HG03159 (cell line): ENCODE measurements at regions not wholly inside any gene's neighbourhood (a gene's known extent, or its start where the extent isn't known, plus 50 kb on each side); places are given as distances from the start of the nearest gene placed in this dataset.

Experiments used
- ATAC-seq: cut with Tn5 transposase; IDR thresholded peaks from one replicate; pipeline ENCODE4 v1.9.1; 2021; ENCODE audit warnings: mild to moderate bottlenecking, moderate library complexity; ENCODE audit not compliant: unreplicated experiment

DNA sequence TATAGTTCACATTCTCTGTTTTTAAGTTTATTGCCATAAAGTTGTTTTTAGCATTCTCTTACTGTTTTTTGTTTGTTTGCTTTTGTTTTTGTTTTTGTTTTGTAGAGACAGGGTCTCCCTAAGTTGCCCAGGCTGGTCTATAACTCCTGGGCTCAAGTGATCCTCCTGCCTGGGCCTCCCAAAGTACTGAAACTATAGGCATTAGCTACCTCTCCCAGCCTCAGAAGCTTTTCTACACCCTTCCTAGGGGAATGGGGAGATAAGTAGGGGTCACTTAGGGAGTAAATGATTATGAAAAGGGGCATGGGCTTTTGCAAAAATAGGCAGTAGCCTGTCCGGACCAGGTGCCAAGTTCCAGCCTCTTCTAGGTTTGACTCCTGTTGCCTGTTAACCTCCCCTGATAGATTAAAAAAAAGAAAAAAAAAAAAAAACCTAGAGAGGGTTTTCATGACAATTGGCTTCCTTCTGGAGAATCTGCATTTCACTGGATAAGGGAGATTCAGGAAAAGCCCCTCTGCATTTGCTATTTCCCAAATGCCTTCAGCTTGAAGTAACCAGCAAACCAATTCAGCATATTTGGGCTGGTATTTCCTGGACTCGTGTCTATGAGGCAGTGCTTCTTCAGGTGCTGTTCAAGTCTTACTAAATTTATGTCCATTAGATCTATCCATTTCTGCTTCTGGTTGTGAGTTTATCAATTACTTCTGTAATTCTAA, 216.8 kb downstream of the TM9SF2 start:
- ATAC-seq = no peak

DNA sequence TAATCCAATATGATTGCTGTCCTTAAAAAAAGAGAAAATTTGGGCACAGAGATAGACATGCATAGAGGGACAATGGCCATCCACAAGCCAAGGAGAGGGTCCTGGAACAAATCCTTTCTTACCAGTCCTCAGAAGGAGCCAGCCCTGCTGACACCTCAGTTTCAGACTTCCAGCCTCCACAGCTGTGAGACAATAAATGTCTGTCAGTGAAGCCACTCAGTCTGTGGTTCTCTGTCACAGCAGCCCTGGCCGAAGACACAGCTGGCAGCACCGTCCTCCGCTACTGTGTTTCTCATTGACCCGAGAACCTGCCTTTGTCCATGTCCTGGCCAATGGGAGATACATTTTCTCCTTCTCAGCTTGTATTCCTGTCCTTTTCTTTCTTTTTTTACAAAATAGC, 207.9 kb downstream of the TM9SF2 start:
- ATAC-seq = no peak

DNA sequence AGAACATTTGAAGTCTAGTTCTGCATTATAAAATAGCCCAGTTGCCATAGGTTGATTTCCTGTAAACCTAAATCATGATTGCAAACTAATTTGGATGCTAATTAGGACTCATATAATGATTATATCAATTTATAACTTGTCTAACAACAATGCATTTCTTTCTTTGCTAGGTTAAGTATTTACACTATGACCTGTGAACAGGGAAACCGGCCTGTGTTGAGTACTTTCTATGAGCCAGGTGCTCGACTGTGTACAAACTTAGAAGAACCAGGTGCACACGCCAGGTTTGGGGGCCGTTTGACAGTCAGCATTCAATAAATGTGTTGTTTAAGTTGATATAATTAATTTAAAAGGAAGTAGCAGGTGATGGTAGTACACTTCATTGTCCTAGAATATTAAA, 203.1 kb downstream of the TM9SF2 start:
- no peak for ATAC-seq

DNA sequence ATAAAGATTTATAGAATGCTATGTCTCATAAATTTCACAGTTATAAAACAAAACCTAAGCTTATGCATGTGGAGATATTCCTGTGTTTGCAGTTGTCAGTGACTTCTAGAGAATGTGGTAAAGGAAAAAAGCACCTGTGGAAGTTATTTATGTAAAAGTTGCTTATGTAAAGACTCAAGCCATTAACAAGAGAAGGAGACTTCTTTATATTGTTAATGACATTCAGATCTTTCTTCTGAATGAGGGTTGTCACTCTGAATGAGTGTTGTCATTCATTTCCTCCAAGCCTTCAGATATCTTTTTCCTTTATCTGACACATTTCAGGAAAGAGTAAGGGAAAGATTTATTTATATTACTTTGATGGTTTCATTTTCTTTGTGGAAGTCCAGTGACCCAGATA, 202.6 kb downstream of the TM9SF2 start:
- ATAC-seq = no peak

DNA sequence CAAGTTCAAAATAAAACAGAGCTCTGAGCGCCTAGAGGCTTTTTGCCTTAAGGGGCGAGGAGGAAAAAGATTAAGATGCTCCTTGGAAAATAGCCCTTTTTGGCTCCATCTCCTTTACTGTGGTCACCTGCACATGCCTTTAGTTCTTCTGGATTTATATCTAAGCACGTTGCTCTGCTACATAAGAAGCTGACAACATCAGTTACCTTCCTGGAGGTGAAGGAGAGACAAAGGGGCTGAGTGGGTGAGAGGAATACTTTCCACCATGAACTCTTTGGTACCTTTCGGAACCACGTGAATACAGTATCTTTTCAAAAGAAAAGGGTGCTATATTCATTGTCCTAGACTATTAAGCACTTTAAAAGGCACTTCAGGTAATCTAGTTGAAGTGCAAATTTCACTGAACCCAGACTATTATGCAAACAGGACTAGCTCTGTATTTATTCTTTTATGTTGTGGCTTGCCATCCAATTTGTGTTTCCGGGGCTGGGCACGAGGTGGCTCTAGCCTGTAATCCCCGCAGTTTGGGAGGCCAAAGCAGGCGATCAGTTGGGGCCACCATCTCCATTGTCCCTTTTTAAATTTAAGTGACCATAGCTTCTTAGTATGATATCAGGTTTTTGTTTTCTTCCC, 201.5 kb downstream of the TM9SF2 start:
- no peak for ATAC-seq

DNA sequence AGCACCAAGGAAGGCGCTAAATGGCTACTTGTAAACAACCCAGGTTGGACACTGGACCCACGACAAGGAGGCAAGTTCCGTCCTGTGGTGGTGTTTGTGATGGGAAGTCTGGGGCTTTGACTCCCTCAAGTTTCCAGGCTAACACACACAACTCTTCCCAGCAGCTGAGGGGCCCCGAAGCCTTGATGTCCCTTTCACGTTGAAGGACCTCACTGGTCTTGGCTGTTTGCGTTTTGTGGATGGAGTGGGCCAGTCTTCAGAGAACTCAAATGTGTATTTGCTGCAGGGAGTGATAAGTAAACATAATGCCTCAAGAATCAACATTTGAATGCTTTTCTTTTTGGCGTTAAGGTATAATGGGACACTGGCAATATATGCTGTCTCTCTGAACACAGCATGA, 199.2 kb downstream of the TM9SF2 start:
- ATAC-seq = no peak

DNA sequence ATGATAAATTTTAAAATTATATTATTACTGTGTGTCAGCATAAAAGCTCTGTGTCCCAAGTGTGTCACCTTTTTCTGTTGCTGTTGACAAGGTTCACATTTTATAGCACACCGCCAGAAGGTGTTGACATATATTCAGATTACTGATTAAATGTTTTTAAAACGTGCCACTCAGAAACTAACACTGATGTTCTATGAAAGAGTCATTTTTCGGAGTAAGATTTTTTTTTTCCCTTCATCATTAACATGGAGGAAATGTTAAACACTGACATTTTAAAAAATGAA, 197.5 kb downstream of the TM9SF2 start:
- no peak for ATAC-seq

DNA sequence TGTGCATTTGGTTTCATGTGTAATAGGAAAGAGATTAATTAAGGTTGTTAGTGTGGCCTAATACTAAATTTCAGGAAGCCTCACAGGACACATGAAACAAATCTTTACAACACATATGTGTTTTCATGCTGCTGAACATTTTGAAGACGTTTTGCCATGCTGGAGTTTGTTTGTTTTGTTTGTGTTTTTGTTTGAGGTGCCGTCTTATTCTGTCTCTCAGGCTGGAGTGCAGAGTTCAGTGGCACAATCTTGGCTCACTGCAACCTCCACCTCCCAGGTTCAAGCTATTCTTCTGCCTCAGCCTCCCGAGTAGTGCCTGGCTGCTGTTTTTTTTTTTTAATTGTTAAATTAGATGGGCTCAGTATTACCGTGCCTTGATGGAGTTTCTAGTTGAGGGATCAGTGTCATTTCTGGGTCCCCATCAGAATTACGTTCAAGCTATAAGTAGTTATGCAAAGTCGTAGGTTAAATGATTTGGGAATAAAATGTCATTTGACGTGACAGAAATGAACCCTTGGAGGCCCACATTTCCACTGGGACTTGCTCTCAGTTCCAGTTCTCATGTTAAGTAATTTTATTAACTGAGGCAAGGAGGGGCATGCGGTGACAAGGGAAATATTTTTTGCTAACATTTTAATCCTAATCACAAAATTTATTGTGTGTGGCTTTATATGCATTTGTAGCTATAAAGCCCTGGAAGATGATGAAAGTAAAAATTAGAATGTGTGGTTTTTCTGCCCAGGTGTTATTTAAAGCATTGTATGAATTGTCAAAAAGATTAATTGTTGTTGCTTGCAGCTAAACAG, 196.9 kb downstream of the TM9SF2 start:
- no peak for ATAC-seq

DNA sequence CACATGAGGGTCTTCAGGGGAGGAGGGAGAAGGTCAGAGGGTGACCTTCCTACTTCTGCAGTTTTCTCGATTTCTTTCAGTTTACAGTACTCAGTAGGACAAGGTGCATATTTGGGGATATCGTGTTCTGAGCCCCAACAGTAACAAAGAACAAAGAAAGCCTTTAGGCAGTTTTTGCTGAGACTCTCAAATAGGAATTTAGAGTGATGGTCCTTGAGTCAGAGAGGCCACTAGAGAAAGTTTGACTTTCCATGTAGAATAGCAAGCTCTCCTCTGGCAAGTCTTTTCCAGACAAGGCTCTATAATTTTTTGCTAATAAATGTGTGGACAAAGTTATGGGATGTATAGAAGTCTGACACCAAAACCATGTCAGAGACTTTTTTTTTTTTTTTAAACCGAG, 194.6 kb downstream of the TM9SF2 start:
- no peak for ATAC-seq

DNA sequence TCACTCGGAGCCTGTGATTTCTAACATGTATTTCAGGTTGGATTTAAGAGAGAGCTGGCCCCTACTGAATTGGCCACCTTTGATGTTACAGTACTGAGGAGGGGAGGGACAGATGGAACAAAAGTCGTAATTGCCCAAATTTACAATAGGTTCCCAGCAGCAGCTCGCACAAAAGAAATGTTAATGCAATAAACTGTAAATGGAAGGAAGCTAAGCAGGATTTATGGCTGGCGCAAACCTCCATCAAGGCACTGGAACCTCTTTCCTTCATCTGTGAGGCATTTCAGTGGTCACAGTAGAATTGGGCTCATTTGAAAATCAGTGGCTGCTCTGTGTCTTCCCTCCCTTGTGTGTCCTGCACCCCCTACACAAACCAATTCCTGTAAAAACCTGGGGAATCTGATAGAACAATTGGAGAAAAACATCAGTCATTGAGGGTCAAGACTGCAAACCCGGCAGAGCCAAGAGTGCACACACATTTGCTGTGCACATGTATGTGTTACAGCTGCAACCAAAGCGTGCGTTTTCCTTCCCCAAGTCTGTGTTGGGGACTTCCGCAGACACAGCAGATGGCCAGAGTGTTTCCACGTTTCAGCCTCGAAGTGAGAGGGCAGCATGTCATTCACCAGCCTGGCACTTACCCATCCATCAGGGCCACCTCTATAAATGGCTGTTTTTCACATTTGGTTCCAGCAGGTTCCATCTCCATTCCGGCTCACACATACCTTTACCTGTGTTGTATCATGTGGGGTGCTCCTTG, 192.8 kb downstream of the TM9SF2 start:
- no peak for ATAC-seq

DNA sequence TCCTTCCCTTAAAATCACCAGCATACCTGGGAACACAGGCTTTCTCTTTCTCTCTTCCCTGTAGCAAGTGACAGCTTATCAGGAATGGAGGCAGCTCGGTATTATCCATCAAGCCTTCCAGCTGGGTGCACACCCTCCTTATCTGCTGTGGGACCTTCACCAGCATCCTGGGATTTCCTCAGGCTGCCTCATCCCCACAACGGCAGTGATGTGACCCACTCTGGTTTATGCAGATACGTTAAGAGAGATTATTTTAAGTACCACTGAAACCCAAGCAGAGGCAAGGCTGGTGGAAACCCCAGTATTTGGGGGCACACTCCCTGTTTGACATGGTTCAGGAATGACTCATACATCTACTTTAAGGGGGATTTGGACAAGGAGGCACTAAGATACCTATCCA, 192.1 kb downstream of the TM9SF2 start:
- ATAC-seq = no peak

DNA sequence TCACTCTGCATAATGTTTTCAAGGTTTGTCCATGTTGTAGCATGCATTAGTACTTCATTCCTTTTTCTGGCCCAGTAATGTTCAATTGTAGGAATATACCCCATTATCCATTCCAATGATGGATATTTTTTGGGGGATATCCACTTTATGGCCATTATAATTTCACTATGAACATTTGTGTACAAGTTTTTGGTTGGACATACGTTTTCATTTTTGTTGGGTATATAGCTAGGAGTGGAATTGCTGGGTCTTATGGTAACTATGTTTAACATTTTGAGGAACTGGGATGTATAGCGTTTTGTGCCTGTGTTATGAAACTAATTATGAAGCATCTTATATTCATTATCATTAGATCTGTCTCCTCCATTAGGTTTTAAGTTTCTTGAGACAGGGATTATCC, 191.6 kb downstream of the TM9SF2 start:
- ATAC-seq = no peak

DNA sequence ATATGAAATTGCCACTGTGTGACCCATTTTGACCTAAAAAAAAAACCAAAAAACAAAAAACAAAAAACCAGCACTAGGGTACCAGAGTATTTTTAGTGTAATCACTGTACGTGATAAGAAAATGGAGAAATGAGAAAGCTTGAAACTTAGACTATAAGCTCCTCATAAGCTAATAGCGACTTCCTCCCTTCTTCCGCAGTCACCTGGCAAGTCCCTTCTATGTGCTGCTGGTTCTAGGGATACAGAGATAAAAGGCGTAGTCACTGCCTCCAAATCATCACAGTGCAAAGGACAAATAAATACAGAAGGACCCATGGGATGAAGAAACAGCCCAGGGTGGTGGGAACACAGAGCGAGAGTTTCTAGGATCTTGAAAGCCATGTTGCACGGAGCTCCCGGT, 190.3 kb downstream of the TM9SF2 start:
- no peak for ATAC-seq

DNA sequence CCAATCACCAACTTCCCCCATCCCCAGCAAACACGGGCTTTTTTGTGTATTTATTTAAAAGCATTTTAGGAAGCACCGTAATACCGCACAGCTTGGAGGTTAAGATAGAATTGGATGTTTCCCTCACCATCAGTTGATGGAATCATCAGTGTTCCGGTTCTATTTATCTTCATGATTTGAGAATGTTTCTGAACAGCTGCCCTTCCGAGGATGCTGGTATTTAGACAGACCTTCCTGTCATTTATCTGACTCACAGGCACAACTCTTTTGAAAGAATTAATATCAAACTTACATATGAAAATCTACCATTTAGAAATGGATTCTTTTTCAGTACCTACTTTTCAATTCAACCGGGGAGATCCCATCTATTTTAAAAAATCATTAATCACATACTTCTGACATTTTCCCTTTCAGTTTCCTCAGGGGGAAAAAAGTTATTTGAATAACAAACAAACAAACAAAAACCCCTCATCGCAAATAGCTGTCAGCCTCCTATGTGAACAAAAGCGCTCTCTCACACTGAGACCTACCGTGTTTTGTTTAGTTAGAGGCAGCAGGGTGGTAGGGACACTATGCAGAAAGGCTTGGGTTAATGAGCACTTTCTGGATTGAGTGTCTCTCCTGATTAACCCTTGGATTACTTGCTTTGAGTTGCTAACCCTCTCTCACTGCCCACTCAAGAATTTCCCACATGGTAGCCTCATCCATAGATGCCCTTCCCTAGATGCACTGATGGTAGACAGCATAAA, 189.3 kb downstream of the TM9SF2 start:
- ATAC-seq = no peak

DNA sequence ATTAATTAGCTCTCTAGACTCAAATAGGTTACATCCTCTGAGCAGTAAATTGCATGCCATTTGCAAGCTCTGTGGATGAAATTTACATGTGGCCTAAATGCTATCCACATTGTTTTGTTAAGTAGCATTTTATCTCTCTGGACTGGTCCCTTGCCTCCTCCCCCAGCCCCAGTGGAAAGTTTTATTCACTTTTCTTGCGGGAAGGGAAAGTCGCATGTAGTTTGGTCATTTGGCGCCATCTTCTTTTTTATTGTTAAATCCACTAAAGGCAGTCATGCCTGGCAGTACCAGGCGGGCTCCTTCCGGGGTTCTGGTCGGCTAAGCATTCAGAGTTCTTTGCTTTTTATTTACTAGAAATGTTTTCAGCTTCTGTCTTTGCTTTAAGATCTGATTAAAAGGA, 188.7 kb downstream of the TM9SF2 start:
- no peak for ATAC-seq

DNA sequence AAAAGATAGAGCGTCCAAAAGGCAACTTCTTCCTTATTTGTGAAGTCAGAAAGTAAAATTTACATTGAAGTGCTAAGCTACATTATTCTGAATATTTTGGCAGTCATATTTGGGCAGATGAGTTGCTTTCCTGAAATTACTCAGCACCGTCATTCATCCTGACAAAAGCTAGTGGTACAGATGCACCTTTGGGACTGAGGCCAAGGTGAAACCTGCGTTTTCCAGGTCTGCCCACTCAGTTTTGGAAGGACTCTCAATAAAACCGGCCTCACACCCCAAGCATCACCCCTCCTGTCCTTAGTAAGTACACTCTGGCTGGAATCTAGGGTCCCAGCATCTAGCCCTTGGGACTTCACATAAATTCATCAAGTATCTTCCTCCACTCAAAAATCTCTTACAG, 187.5 kb downstream of the TM9SF2 start:
- no peak for ATAC-seq

DNA sequence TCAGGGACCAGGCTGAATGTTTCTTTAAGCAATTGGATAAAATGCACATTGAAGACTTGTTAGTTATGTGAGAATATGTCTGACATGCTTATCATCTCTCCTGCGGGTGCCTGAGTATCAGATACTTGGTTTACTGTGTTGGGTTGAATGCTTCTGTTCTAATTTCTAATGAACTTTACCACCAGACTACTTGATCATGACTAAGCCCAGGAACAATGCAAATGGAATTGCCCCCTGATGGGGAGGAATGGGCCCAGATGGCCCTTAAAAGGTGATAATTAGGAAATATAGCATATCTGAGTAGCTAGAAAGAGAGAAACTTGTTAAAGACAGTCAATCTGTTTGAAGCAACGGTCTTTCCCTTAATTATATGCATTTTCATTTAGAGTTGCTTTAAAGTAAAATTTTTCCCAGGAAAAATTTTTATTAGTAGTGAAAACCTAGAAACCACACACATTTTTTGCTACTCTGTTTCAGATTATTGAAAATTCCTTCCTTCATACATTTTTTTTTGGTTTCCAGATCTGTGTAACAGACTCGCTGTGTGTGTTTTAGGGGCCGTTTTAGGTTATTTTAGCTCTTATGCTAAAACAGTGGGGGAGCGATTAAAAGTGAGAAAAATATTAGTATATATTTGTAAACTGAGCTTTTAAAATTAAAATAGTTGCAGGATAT, 186.6 kb downstream of the TM9SF2 start:
- ATAC-seq = no peak

DNA sequence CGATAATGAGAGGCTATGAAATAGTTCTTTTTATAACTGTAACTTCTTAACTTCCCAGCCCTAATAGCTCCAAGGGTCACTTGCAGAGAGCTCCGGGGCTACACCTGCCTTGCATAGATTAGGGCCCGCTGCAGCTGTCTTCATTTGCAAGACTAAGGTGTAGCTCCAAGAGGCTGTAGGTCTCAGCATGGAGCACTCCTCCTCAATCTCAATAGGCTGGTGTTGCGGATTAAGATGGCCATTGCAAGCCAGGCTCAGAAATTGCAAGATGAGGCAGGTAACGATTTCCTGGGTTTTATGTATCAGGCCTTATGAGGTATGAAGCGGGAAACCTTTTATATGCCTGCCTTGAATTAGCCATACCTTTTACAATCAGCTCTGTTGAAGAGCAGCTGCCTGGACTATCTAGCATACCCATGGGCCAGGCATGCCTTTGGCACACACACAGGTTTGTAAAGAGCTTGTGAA, 185.7 kb downstream of the TM9SF2 start:
- no peak for ATAC-seq

DNA sequence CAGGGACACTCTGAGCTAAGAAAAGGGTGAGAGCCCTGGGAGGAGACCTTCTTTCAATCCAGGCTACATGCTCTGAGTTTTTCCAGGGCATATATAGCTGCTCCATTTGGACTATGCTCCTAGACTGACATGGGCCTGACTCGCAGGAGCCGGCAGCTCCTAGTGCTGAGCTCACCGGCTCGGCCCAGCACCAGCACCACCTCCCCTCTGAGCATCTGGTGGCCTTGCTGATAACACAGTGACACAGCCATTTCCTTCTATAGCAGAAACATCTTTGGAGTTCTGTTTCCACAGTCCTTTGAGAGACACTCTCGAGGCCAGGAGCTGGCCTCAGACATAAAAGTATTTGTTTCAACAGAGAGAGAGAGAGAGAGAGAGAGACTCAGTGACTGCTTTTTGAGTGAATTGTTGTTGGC, 184.9 kb downstream of the TM9SF2 start:
- ATAC-seq = no peak

DNA sequence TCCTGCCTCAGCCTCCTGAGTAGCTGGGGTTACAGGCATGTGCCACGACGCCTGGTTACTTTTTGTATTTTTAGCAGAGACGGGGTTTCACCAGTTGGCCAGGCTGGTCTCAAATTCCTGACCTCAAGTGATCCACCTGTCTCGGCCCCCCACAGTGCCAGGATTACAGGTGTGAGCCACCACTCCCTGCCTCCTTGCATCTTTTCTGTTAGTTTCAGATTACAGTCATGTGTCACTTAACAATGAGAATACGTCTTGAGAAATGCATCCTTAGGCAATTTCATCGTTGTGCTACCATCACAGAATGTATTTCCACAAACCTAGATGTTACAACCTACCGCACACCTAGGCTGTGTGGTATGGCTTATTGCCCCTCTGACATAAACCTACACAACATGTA, 180.4 kb downstream of the TM9SF2 start:
- ATAC-seq = no peak
